ENCODE measurements at regions not wholly inside any gene's neighbourhood (a gene's known extent, or its start where the extent isn't known, plus 50 kb on each side); places are given as distances from the start of the nearest gene placed in this dataset.

DNA sequence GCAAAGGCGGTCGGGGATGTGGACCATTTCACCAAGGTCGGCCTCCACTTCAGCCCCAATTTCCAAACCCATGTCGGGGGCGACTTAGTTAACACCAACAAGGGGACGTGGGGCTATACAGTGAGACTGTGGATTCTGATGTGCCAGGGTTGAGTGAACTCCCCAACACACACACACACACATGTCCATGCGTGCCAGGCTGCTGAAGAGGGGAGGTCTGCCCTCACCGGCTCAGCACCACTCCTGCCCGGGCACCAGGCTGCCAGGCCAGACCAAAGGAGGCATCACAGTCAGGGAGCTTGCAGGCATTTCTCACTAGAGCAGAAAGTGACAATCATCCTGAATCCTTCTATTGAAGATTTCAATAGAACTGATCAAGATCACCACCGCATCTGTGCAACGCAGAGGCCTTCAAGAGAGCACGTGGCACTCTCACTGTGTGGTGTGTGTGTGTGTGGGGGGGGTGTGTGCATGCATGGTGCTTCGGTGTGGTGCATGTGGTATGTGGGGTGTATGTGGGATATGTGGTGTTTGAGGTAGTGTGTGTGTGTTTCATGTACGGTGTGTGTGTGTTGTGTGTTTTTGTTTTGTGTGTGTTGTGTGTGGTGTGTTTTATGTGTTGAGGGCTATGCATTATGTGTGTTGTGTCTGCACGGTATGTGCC is 403.5 kb upstream of the RNF32 start:
- TF ChIP-seq, protein P1, sequence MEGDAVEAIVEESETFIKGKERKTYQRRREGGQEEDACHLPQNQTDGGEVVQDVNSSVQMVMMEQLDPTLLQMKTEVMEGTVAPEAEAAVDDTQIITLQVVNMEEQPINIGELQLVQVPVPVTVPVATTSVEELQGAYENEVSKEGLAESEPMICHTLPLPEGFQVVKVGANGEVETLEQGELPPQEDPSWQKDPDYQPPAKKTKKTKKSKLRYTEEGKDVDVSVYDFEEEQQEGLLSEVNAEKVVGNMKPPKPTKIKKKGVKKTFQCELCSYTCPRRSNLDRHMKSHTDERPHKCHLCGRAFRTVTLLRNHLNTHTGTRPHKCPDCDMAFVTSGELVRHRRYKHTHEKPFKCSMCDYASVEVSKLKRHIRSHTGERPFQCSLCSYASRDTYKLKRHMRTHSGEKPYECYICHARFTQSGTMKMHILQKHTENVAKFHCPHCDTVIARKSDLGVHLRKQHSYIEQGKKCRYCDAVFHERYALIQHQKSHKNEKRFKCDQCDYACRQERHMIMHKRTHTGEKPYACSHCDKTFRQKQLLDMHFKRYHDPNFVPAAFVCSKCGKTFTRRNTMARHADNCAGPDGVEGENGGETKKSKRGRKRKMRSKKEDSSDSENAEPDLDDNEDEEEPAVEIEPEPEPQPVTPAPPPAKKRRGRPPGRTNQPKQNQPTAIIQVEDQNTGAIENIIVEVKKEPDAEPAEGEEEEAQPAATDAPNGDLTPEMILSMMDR (IDR thresholded peaks at IDR 0.05 in 8 of 11, conservative IDR thresholded peaks at IDR 0.05 in 3 of 11) = no peak
- TF ChIP-seq POLR2A (IDR thresholded peaks at IDR 0.05) = no peak
- no peak for TF ChIP-seq POLR2AphosphoS5 (IDR thresholded peaks at IDR 0.05)
